ENCODE measurements at regions not wholly inside any gene's neighbourhood (a gene's known extent, or its start where the extent isn't known, plus 50 kb on each side); places are given as distances from the start of the nearest gene placed in this dataset.

DNA sequence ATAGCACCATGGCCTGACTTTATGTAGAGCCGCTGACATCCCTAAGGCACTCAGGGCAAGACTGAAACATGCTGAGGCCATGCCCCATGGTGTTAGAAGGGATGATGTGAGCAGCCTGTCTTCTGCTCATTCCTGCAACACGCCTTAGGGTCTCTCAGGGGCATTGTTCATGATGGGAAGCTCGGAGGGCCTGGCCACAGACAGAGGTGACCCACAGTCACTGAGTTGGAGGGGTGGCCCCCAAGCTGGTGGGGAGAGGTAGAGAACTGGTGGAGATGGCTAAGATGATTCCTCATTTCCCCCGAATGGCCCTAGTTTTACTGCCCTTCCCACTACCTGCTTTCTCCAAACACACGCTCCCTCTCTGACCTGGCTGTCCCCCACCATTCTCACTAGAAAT is 135.2 kb downstream of the BARX1 start:
- TF ChIP-seq POLR2A (IDR thresholded peaks at IDR 0.05) (no peak), EP300 (IDR thresholded peaks at IDR 0.05) (no peak), POLR2AphosphoS5 (IDR thresholded peaks at IDR 0.05) (no peak)
- TF ChIP-seq, protein P1, sequence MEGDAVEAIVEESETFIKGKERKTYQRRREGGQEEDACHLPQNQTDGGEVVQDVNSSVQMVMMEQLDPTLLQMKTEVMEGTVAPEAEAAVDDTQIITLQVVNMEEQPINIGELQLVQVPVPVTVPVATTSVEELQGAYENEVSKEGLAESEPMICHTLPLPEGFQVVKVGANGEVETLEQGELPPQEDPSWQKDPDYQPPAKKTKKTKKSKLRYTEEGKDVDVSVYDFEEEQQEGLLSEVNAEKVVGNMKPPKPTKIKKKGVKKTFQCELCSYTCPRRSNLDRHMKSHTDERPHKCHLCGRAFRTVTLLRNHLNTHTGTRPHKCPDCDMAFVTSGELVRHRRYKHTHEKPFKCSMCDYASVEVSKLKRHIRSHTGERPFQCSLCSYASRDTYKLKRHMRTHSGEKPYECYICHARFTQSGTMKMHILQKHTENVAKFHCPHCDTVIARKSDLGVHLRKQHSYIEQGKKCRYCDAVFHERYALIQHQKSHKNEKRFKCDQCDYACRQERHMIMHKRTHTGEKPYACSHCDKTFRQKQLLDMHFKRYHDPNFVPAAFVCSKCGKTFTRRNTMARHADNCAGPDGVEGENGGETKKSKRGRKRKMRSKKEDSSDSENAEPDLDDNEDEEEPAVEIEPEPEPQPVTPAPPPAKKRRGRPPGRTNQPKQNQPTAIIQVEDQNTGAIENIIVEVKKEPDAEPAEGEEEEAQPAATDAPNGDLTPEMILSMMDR (IDR thresholded peaks at IDR 0.05), result no peak

Data from gastroesophageal sphincter (tissue), 3 donors.